Right lobe of liver (tissue), 4 donors: ENCODE measurements at regions not wholly inside any gene's neighbourhood (a gene's known extent, or its start where the extent isn't known, plus 50 kb on each side); places are given as distances from the start of the nearest gene placed in this dataset.

ENCODE experiments used
- CTCF ChIP-seq, 4 donors: fragments of 200-600 bp in 3 of 4; fragments of 450-650 bp in 1 of 4; IDR thresholded peaks; one replicate each; pipeline versions ENCODE4 v1.5.1 to v1.8.0; 2016 to 2022; ENCODE audit warnings: antibody characterized with exemption in 4 of 4, mild to moderate bottlenecking in 2 of 4
- POLR2A ChIP-seq: fragments of 450-650 bp; IDR thresholded peaks from one replicate; pipeline ENCODE4 v1.6.1; 2017; ENCODE audit warnings: antibody characterized with exemption, mild to moderate bottlenecking
- donor health status: DM: no; HTN: no; CAD: no.
- donor health status: DM: no; HTN: no; CAD: no.
- donor health status: DM: no; HTN: yes; CAD: no.

GRCh38 chr3:106272302-106272701, 403.5 kb upstream of the CBLB start:
- TF ChIP-seq CTCF (IDR thresholded peaks at IDR 0.05) (no peak), POLR2A (no peak)
